Myocyte (in vitro differentiated cells): ENCODE measurements at regions not wholly inside any gene's neighbourhood (a gene's known extent, or its start where the extent isn't known, plus 50 kb on each side); places are given as distances from the start of the nearest gene placed in this dataset.

Source experiments
- DNase-seq: peaks from one replicate; pipeline ENCODE4 v3.0.0-alpha.2; 2012; ENCODE audit warnings: low read depth

- no peak for DNase-seq
Observed at GRCh38 chr6:113276601-113277000, 580.5 kb upstream of the MARCKS start.

- no peak for DNase-seq
Observed at GRCh38 chr6:113277111-113277510, 580.0 kb upstream of the MARCKS start.

- peak; percentile 18 for DNase-seq
Observed at GRCh38 chr6:113281014-113281413, 576.1 kb upstream of the MARCKS start.

GRCh38 chr6:113281431-113281830 is 575.7 kb upstream of the MARCKS start:
- DNase-seq = peak; percentile 17

- DNase-seq = no peak
Observed at GRCh38 chr6:113287396-113287795, 569.7 kb upstream of the MARCKS start.

GRCh38 chr6:113288409-113288808 is 568.7 kb upstream of the MARCKS start:
- no peak for DNase-seq

GRCh38 chr6:113289166-113289565 is 568.0 kb upstream of the MARCKS start:
- no peak for DNase-seq

GRCh38 chr6:113290684-113291083 is 566.5 kb upstream of the MARCKS start:
- DNase-seq = no peak

GRCh38 chr6:113291751-113292445 is 565.2 kb upstream of the MARCKS start:
- peak; percentile 36 for DNase-seq

- no peak for DNase-seq
Observed at GRCh38 chr6:113292646-113293422, 564.3 kb upstream of the MARCKS start.

- DNase-seq = no peak
Observed at GRCh38 chr6:113293423-113293740, 563.8 kb upstream of the MARCKS start.

GRCh38 chr6:113299531-113299930 is 557.6 kb upstream of the MARCKS start:
- no peak for DNase-seq

GRCh38 chr6:113301651-113302050 is 555.5 kb upstream of the MARCKS start:
- DNase-seq = no peak

GRCh38 chr6:113304116-113304515 is 553.0 kb upstream of the MARCKS start:
- DNase-seq = no peak

- DNase-seq = no peak
Observed at GRCh38 chr6:113306552-113307145, 550.5 kb upstream of the MARCKS start.

- no peak for DNase-seq
Observed at GRCh38 chr6:113308266-113308665, 548.9 kb upstream of the MARCKS start.

- DNase-seq = no peak
Observed at GRCh38 chr6:113313841-113314240, 543.3 kb upstream of the MARCKS start.

GRCh38 chr6:113315165-113315564 is 542.0 kb upstream of the MARCKS start:
- no peak for DNase-seq

- DNase-seq = no peak
Observed at GRCh38 chr6:113315879-113316278, 541.3 kb upstream of the MARCKS start.

GRCh38 chr6:113317442-113317841 is 539.7 kb upstream of the MARCKS start:
- DNase-seq = no peak

GRCh38 chr6:113317891-113318574 is 539.1 kb upstream of the MARCKS start:
- DNase-seq = peak; percentile 5

GRCh38 chr6:113318575-113318917 is 538.6 kb upstream of the MARCKS start:
- DNase-seq = no peak
